H1 (cell line): ENCODE measurements at regions not wholly inside any gene's neighbourhood (a gene's known extent, or its start where the extent isn't known, plus 50 kb on each side); places are given as distances from the start of the nearest gene placed in this dataset.

Source experiments
- RBBP5 ChIP-seq: IDR thresholded peaks from 2 replicates; pipeline ENCODE4 v1.7.1; 2012; ENCODE audit warnings: low read depth, mild to moderate bottlenecking, inconsistent platforms, low read length, moderate library complexity, borderline replicate concordance
- SP2 ChIP-seq: IDR thresholded peaks from 2 replicates; pipeline ENCODE4 v1.6.1; 2012; ENCODE audit warnings: mild to moderate bottlenecking, low read length, inconsistent platforms
- YY1 ChIP-seq: IDR thresholded peaks from 2 replicates; pipeline ENCODE4 v1.6.1; 2011; ENCODE audit warnings: low read depth, mild to moderate bottlenecking, low read length

DNA sequence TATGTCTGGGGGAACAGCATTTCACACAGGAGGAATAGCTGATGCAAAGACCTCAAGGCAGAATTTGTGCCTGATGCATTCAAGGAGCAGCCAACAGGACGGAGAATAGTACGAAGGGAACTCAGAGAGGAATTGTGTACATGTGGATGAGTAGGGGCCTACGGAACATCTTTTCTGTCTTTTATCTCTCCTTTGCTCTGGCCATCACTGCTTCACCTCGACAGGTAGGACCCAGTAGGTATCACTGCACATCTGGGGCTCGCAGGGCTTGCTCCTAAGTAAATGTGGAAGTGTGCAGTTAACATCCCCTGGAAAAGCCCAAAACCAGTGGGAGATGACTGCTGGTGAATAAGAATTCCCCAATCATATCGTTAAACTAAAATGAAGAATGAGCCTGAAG lies 56.4 kb upstream of the POU1F1 start (continued):
- TF ChIP-seq SP2 (no peak), RBBP5 (no peak), YY1 (no peak)
